Endometrium (tissue), 2 donors: ENCODE measurements at regions not wholly inside any gene's neighbourhood (a gene's known extent, or its start where the extent isn't known, plus 50 kb on each side); places are given as distances from the start of the nearest gene placed in this dataset.

Source experiments
- FAIRE-seq: peaks from 2 replicates; lab custom pipeline; 2012; peaks lifted over from hg19 to GRCh38; lab: Jason Lieb, UNC
- donor health status: control.
- donor health status: control.

GRCh38 chr20:54364365-54364764, 111.0 kb upstream of the DOK5 start:
- FAIRE-seq: no peak

GRCh38 chr20:54364919-54365318, 110.5 kb upstream of the DOK5 start:
- no peak for FAIRE-seq

GRCh38 chr20:54366669-54367344, 108.6 kb upstream of the DOK5 start:
- no peak for FAIRE-seq

- no peak for FAIRE-seq
Observed at GRCh38 chr20:54368570-54368969, 106.8 kb upstream of the DOK5 start.

- FAIRE-seq: no peak
Observed at GRCh38 chr20:54372313-54372712, 103.1 kb upstream of the DOK5 start.

GRCh38 chr20:54377992-54378773, 97.2 kb upstream of the DOK5 start:
- FAIRE-seq: no peak

GRCh38 chr20:54379893-54380584, 95.4 kb upstream of the DOK5 start:
- no peak for FAIRE-seq

- FAIRE-seq: no peak
Observed at GRCh38 chr20:54382419-54382818, 93.0 kb upstream of the DOK5 start.

- no peak for FAIRE-seq
Observed at GRCh38 chr20:54385746-54386145, 89.6 kb upstream of the DOK5 start.

GRCh38 chr20:54389596-54390280, 85.7 kb upstream of the DOK5 start:
- FAIRE-seq: no peak

- no peak for FAIRE-seq
Observed at GRCh38 chr20:54397292-54398140, 77.9 kb upstream of the DOK5 start.

- FAIRE-seq: no peak
Observed at GRCh38 chr20:54398814-54399213, 76.6 kb upstream of the DOK5 start.

- no peak for FAIRE-seq
Observed at GRCh38 chr20:54405540-54405939, 69.9 kb upstream of the DOK5 start.

- no peak for FAIRE-seq
Observed at GRCh38 chr20:54407459-54407858, 67.9 kb upstream of the DOK5 start.

- FAIRE-seq: no peak
Observed at GRCh38 chr20:54415967-54416366, 59.4 kb upstream of the DOK5 start.

GRCh38 chr20:54416770-54417169, 58.6 kb upstream of the DOK5 start:
- no peak for FAIRE-seq

- no peak for FAIRE-seq
Observed at GRCh38 chr20:54419531-54419930, 55.9 kb upstream of the DOK5 start.
